Upper lobe of left lung (tissue), 4 donors: ENCODE measurements at regions not wholly inside any gene's neighbourhood (a gene's known extent, or its start where the extent isn't known, plus 50 kb on each side); places are given as distances from the start of the nearest gene placed in this dataset.

Experiments used
- CTCF ChIP-seq, 6 experiments: fragments of 450-650 bp in 4 of 6; fragments of 200-600 bp in 2 of 6; sonication (generic) in 2 of 6; IDR thresholded peaks; one replicate each; pipeline ENCODE4 v1.5.1; 2016 to 2019; ENCODE audit warnings: antibody characterized with exemption in 6 of 6
- EP300 ChIP-seq, 4 donors: sonication (generic); formaldehyde crosslinking; IDR thresholded peaks; one replicate each; pipeline ENCODE4 v1.5.1; 2017; ENCODE audit warnings: antibody characterized with exemption in 4 of 4, control low read depth in 2 of 4
- POLR2A ChIP-seq, 4 donors: fragments of 450-650 bp; IDR thresholded peaks; one replicate each; pipeline ENCODE4 v1.5.1; 2016 to 2017; ENCODE audit warnings: antibody characterized with exemption in 4 of 4, mild to moderate bottlenecking in 2 of 4

- TF ChIP-seq CTCF (IDR thresholded peaks at IDR 0.05) (no peak), EP300 (IDR thresholded peaks at IDR 0.05) (no peak), POLR2A (IDR thresholded peaks at IDR 0.05) (no peak)
These were observed 1395.2 kb downstream of the PCDH9 start for GRCh38 chr13:65834897-65835296.
